Smooth muscle cell (in vitro differentiated cells): ENCODE measurements at regions not wholly inside any gene's neighbourhood (a gene's known extent, or its start where the extent isn't known, plus 50 kb on each side); places are given as distances from the start of the nearest gene placed in this dataset.

ENCODE experiments used
- DNase-seq: peaks from one replicate; lab custom pipeline; 2025; ENCODE audit not compliant: unreplicated experiment; lab: John Stamatoyannopoulos, UW
- H2AFZ ChIP-seq: fragments of 200-600 bp; sonication (generic); 2 replicates; pipeline ENCODE4 v1.6.0; 2016; ENCODE audit warnings: antibody characterized with exemption, low read depth, mild to moderate bottlenecking
- H3F3A ChIP-seq: fragments of 200-600 bp; sonication (generic); 2 replicates; pipeline ENCODE4 v1.6.0; 2017; ENCODE audit warnings: antibody characterized with exemption, low read depth
- H3K27ac ChIP-seq: fragments of 200-600 bp; sonication (generic); 2 replicates; pipeline ENCODE4 v1.5.1; 2016; ENCODE audit warnings: low read depth, mild to moderate bottlenecking
- H3K27me3 ChIP-seq: fragments of 200-600 bp; sonication (generic); 2 replicates; pipeline ENCODE4 v1.6.1; 2016; ENCODE audit warnings: low read depth, mild to moderate bottlenecking
- H3K36me3 ChIP-seq: fragments of 200-600 bp; sonication (generic); 2 replicates; pipeline ENCODE4 v1.5.1; 2016; ENCODE audit warnings: low read depth
- H3K4me1 ChIP-seq: fragments of 200-600 bp; sonication (generic); 2 replicates; pipeline ENCODE4 v1.5.1; 2016; ENCODE audit warnings: low read depth
- H3K4me2 ChIP-seq: fragments of 200-600 bp; sonication (generic); 2 replicates; pipeline ENCODE4 v1.6.0; 2016; ENCODE audit warnings: mild to moderate bottlenecking
- H3K4me3 ChIP-seq: fragments of 200-600 bp; sonication (generic); 2 replicates; pipeline ENCODE4 v1.5.1; 2016; ENCODE audit warnings: mild to moderate bottlenecking
- H3K79me2 ChIP-seq: fragments of 200-600 bp; sonication (generic); 2 replicates; pipeline ENCODE4 v1.6.0; 2016; ENCODE audit warnings: low read depth, mild to moderate bottlenecking
- H3K9ac ChIP-seq: fragments of 200-600 bp; sonication (generic); 2 replicates; pipeline ENCODE4 v1.6.0; 2016; ENCODE audit warnings: low read depth
- H3K9me3 ChIP-seq: fragments of 200-600 bp; sonication (generic); replicated peaks from 2 replicates; pipeline ENCODE4 v1.5.1; 2016; ENCODE audit warnings: low read depth
- H4K20me1 ChIP-seq: fragments of 200-600 bp; sonication (generic); 2 replicates; pipeline ENCODE4 v1.6.0; 2016; ENCODE audit warnings: low read depth
- CTCF ChIP-seq: fragments of 200-600 bp; sonication (generic); IDR thresholded peaks from 2 replicates; pipeline ENCODE4 v1.5.1; 2017; ENCODE audit warnings: borderline replicate concordance, mild to moderate bottlenecking, antibody characterized with exemption; ENCODE audit not compliant: insufficient read depth, poor library complexity, severe bottlenecking
- WGBS: methylation state at CpG from one replicate; pipeline ENCODE4 v1.1.7; 2016; ENCODE audit warnings: low lambda C conversion rate; 5-methylcytosine and 5-hydroxymethylcytosine counted together

- no peak overlapping the region for H3K27ac ChIP-seq
- no peak for DNase-seq
- no peaks in the 10 kb centered on the region for H4K20me1 ChIP-seq
- no peak for TF ChIP-seq CTCF
- H3K4me3 ChIP-seq, result no peak overlapping the region
- no peaks in the 10 kb centered on the region for H3K79me2 ChIP-seq
- no peaks in the 10 kb centered on the region for H3K9me3 ChIP-seq
- no peaks in the 10 kb centered on the region for H3F3A ChIP-seq
- WGBS, result 91% methylated on average over 7 of the region's 7 CpGs
- H3K9ac ChIP-seq, result no peak overlapping the region
- H2AFZ ChIP-seq, result no peak overlapping the region
- no peaks in the 10 kb centered on the region for H3K4me1 ChIP-seq
- no peaks in the 10 kb centered on the region for H3K27me3 ChIP-seq
- no peaks in the 10 kb centered on the region for H3K36me3 ChIP-seq
- H3K4me2 ChIP-seq, result no peak overlapping the region
These were observed 417.5 kb upstream of the MGMT start for GRCh38 chr10:129049501-129049900.

- Histone ChIP-seq H3K4me1 (no peaks in the 10 kb centered on the region), H4K20me1 (no peaks in the 10 kb centered on the region), H2AFZ (no peak overlapping the region), H3K79me2 (no peaks in the 10 kb centered on the region), H3K9ac (no peak overlapping the region), H3F3A (no peaks in the 10 kb centered on the region), H3K9me3 (no peaks in the 10 kb centered on the region), H3K36me3 (no peaks in the 10 kb centered on the region), H3K4me3 (no peak overlapping the region), H3K27ac (no peak overlapping the region), H3K4me2 (no peak overlapping the region), H3K27me3 (no peaks in the 10 kb centered on the region)
- no peak for DNase-seq
- TF ChIP-seq CTCF, result no peak
- 87% methylated on average over 9 of the region's 9 CpGs for WGBS
These were observed 411.8 kb upstream of the MGMT start for GRCh38 chr10:129055225-129055624.

GRCh38 chr10:129055986-129056385, 411.1 kb upstream of the MGMT start:
- Histone ChIP-seq H3K27me3 (no peaks in the 10 kb centered on the region), H2AFZ (no peak overlapping the region), H3K4me1 (no peaks in the 10 kb centered on the region), H3K4me3 (no peak overlapping the region), H3K9me3 (no peaks in the 10 kb centered on the region), H3K79me2 (no peaks in the 10 kb centered on the region), H3K4me2 (no peak overlapping the region), H3K36me3 (no peaks in the 10 kb centered on the region), H3F3A (no peaks in the 10 kb centered on the region), H3K9ac (no peak overlapping the region), H4K20me1 (no peaks in the 10 kb centered on the region), H3K27ac (no peak overlapping the region)
- no peak for DNase-seq
- WGBS, result 88% methylated on average over 17 of the region's 17 CpGs
- TF ChIP-seq CTCF, result no peak

GRCh38 chr10:129056734-129057689, 410.0 kb upstream of the MGMT start:
- no peak overlapping the region for H3K4me2 ChIP-seq

More at GRCh38 chr10:129056734-129057689, 410.0 kb upstream of the MGMT start:
- H3K27me3 ChIP-seq, result no peaks in the 10 kb centered on the region
- H3K9ac ChIP-seq, result no peak overlapping the region
- no peaks in the 10 kb centered on the region for H3K9me3 ChIP-seq
- no peak overlapping the region for H2AFZ ChIP-seq
- DNase-seq, result no peak
- no peak for TF ChIP-seq CTCF
- no peak overlapping the region for H3K4me3 ChIP-seq
- no peaks in the 10 kb centered on the region for H3F3A ChIP-seq
- H3K79me2 ChIP-seq, result no peaks in the 10 kb centered on the region
- no peaks in the 10 kb centered on the region for H3K4me1 ChIP-seq
- no peaks in the 10 kb centered on the region for H4K20me1 ChIP-seq
- WGBS, result 93% methylated on average over 25 of the region's 25 CpGs
- H3K36me3 ChIP-seq, result no peaks in the 10 kb centered on the region
- H3K27ac ChIP-seq, result no peak overlapping the region
